ENCODE measurements at regions not wholly inside any gene's neighbourhood (a gene's known extent, or its start where the extent isn't known, plus 50 kb on each side); places are given as distances from the start of the nearest gene placed in this dataset.

- Histone ChIP-seq H2AFZ (ENCODE audit: low read depth, low read length) (no peak overlapping the region), H3K4me3 (ENCODE audit: low read depth in 1 of 2, low read length in 2 of 2) (no peak overlapping the region), H3K9ac (ENCODE audit: low read depth, low read length) (no peak overlapping the region), H3K4me1 (ENCODE audit: insufficient read depth, low read length) (no peaks in the 10 kb centered on the region), H3K4me2 (ENCODE audit: insufficient read depth, low read length) (no peak overlapping the region), H3K27ac (ENCODE audit: low read length) (no peak overlapping the region), H3K79me2 (ENCODE audit: insufficient read depth, low read length) (no peaks in the 10 kb centered on the region), H3K27me3 (ENCODE audit: insufficient read depth, low read length, poor library complexity) (no peaks in the 10 kb centered on the region), H3K36me3 (ENCODE audit: insufficient read depth, low read length) (no peaks in the 10 kb centered on the region), H3K9me3 (ENCODE audit: insufficient read depth, low read length, severe bottlenecking) (no peaks in the 10 kb centered on the region), H4K20me1 (ENCODE audit: insufficient read depth, low read length) (no peaks in the 10 kb centered on the region)
- TF ChIP-seq EZH2 (IDR thresholded peaks at IDR 0.05; ENCODE audit: borderline replicate concordance, low read depth, low read length, severe bottlenecking): no peak
- TF ChIP-seq, protein P1, sequence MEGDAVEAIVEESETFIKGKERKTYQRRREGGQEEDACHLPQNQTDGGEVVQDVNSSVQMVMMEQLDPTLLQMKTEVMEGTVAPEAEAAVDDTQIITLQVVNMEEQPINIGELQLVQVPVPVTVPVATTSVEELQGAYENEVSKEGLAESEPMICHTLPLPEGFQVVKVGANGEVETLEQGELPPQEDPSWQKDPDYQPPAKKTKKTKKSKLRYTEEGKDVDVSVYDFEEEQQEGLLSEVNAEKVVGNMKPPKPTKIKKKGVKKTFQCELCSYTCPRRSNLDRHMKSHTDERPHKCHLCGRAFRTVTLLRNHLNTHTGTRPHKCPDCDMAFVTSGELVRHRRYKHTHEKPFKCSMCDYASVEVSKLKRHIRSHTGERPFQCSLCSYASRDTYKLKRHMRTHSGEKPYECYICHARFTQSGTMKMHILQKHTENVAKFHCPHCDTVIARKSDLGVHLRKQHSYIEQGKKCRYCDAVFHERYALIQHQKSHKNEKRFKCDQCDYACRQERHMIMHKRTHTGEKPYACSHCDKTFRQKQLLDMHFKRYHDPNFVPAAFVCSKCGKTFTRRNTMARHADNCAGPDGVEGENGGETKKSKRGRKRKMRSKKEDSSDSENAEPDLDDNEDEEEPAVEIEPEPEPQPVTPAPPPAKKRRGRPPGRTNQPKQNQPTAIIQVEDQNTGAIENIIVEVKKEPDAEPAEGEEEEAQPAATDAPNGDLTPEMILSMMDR (IDR thresholded peaks at IDR 0.05; ENCODE audit: borderline replicate concordance, extremely low read depth, low read length, poor library complexity, severe bottlenecking): no peak
- no peak for DNase-seq
- ATAC-seq (ENCODE audit: insufficient read depth, low read depth): no peak
Observed at GRCh38 chr4:180655886-180656285, 1587.3 kb upstream of the TENM3 start.

DNA sequence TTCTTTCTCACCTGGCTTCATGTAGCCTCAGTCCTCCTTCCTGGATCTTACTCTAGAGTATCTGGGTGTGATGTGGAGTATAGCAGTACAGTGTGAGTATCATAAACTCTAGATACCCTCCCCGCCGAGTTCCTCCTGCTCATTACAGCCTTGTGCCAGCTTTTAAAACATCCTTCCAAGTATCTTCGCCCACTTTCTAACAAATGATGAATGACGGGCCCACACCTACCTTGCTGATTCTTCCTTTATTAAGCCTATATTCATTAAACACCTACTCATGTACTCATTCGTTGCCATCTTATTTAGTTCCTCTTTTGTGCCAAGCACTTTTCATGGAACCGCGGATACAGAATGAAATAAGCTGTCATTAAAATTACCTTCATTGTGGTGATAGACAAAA lies 1585.3 kb upstream of the TENM3 start:
- DNase-seq (no peak), ATAC-seq (ENCODE audit: insufficient read depth, low read depth) (no peak)
- Histone ChIP-seq H3K27ac (ENCODE audit: low read length) (no peak overlapping the region), H3K4me3 (ENCODE audit: low read depth in 1 of 2, low read length in 2 of 2) (no peak overlapping the region), H3K4me1 (ENCODE audit: insufficient read depth, low read length) (no peaks in the 10 kb centered on the region), H3K36me3 (ENCODE audit: insufficient read depth, low read length) (no peaks in the 10 kb centered on the region), H3K9ac (ENCODE audit: low read depth, low read length) (no peak overlapping the region), H4K20me1 (ENCODE audit: insufficient read depth, low read length) (no peaks in the 10 kb centered on the region), H2AFZ (ENCODE audit: low read depth, low read length) (no peak overlapping the region), H3K9me3 (ENCODE audit: insufficient read depth, low read length, severe bottlenecking) (no peaks in the 10 kb centered on the region), H3K79me2 (ENCODE audit: insufficient read depth, low read length) (no peaks in the 10 kb centered on the region), H3K27me3 (ENCODE audit: insufficient read depth, low read length, poor library complexity) (no peaks in the 10 kb centered on the region), H3K4me2 (ENCODE audit: insufficient read depth, low read length) (no peak overlapping the region)
- TF ChIP-seq, protein P1 (IDR thresholded peaks at IDR 0.05; ENCODE audit: borderline replicate concordance, extremely low read depth, low read length, poor library complexity, severe bottlenecking): no peak
- TF ChIP-seq EZH2 (IDR thresholded peaks at IDR 0.05; ENCODE audit: borderline replicate concordance, low read depth, low read length, severe bottlenecking): no peak

GRCh38 chr4:180664766-180665368 lies 1578.3 kb upstream of the TENM3 start:
- no peak overlapping the region for H3K4me2 ChIP-seq (ENCODE audit: insufficient read depth, low read length)
- H3K4me1 ChIP-seq (ENCODE audit: insufficient read depth, low read length): no peaks in the 10 kb centered on the region
- TF ChIP-seq, protein P1 (IDR thresholded peaks at IDR 0.05; ENCODE audit: borderline replicate concordance, extremely low read depth, low read length, poor library complexity, severe bottlenecking): peak; percentile 77
- no peak for TF ChIP-seq EZH2 (IDR thresholded peaks at IDR 0.05; ENCODE audit: borderline replicate concordance, low read depth, low read length, severe bottlenecking)
- H4K20me1 ChIP-seq (ENCODE audit: insufficient read depth, low read length): no peaks in the 10 kb centered on the region
- H3K9me3 ChIP-seq (ENCODE audit: insufficient read depth, low read length, severe bottlenecking): no peaks in the 10 kb centered on the region
- DNase-seq (peak; percentile 60), ATAC-seq (ENCODE audit: insufficient read depth, low read depth) (peak; percentile 76)
- no peak overlapping the region for H3K27ac ChIP-seq (ENCODE audit: low read length)
- no peak overlapping the region for H3K4me3 ChIP-seq (ENCODE audit: low read depth in 1 of 2, low read length in 2 of 2)
- H3K36me3 ChIP-seq (ENCODE audit: insufficient read depth, low read length): no peaks in the 10 kb centered on the region
- no peak overlapping the region for H3K9ac ChIP-seq (ENCODE audit: low read depth, low read length)
- no peak overlapping the region for H2AFZ ChIP-seq (ENCODE audit: low read depth, low read length)
- H3K79me2 ChIP-seq (ENCODE audit: insufficient read depth, low read length): no peaks in the 10 kb centered on the region
- H3K27me3 ChIP-seq (ENCODE audit: insufficient read depth, low read length, poor library complexity): no peaks in the 10 kb centered on the region
